AG04449 (cell line): ENCODE measurements at regions not wholly inside any gene's neighbourhood (a gene's known extent, or its start where the extent isn't known, plus 50 kb on each side); places are given as distances from the start of the nearest gene placed in this dataset.

Experiments
- CTCF ChIA-PET: fragments of 350-600 bp; formaldehyde crosslinking; extraction: SDS; loops from one replicate; lab custom pipeline; 2021; ENCODE audit warnings: antibody characterized with exemption; lab: Yijun Ruan, JAX
- POLR2A ChIA-PET: fragments of 400-600, 350-600 bp; formaldehyde crosslinking; extraction: SDS; loops from one replicate; lab custom pipeline; 2020; ENCODE audit warnings: antibody characterized with exemption, inconsistent platforms; lab: Yijun Ruan, JAX
- DNase-seq: peaks from one replicate; pipeline ENCODE4 v3.0.0-alpha.2; 2010; ENCODE audit warnings: low read depth, low spot score
- H3K4me3 ChIP-seq: 2 replicates; pipeline ENCODE4 v1.5.1; 2011; ENCODE audit warnings: low read depth, mild to moderate bottlenecking, control low read depth, low read length
- CTCF ChIP-seq: IDR thresholded peaks from one replicate; pipeline ENCODE4 v1.5.1; 2011; ENCODE audit warnings: mild to moderate bottlenecking, moderate library complexity, low read length, control low read depth, inconsistent platforms; ENCODE audit not compliant: insufficient read depth; ENCODE audit errors: missing control alignments

DNA sequence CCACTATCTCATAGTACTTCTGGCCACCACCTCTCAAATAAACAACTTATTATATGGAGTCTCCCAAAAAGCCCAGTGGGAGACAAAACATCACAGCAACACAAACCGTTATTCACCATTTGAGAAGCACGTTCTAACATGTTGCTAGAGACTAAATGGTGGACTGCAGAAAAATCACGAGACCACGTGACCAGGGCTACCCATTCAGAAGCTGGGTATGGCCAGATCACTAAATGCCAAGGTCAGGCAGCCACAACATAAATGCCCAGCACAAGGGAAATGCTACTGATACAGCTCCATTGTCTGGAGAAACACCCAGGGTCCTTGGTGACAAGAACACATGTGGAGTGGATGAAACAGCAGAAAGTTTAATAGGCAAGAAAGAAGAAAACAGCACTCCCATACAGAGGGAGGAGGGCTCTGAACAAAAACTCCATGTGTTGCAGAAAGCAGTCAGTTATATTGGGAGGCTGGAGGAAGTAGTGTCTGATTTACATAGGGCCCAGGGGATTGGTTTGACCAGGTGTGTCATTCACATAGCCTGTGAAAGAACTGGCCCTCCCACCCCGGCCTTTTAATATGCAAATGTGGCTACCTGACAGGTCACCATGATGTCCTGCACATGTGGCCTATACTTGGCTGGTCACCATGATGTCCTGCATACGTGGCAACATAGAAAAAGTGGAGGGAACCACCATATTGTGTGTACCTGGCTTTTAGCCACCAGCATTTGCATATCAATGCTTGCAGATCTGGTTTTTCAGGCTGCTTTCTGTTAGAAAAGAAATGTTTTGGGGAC, 97.2 kb downstream of the TRIM36 start:
- CTCF ChIA-PET: no interaction called here
- H3K4me3 ChIP-seq: no peak overlapping the region
- no peak for DNase-seq
- TF ChIP-seq CTCF: no peak
- POLR2A ChIA-PET: no interaction called here

DNA sequence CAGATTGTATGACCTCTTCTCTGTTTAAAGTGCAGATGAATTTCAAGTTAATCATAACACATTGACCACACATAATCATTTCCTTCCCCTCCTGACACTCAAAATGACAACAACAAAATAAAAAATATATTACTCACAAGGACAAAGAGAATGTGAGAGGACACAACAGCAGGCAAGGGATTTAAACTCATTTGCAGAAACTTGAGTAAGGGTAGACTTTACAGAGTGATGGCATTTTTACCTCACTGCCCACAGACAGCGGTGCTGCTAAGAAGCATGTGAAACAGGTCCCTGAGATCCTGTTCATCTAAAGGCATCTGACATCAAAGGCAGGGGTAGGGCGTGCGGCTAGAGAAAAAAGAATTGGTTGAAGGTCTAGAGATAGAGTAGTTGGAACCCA, 99.0 kb downstream of the TRIM36 start:
- no peak for DNase-seq
- POLR2A ChIA-PET: no interaction called here
- CTCF ChIA-PET: interaction anchor here (1.4 to 3.7 kb wide), 3 partner anchors 27 to 1458 kb away, joined by 3 to 24 read pairs (median 4); no protein-coding TSS in a partner anchor
- H3K4me3 ChIP-seq: no peak overlapping the region
- TF ChIP-seq CTCF: no peak

DNA sequence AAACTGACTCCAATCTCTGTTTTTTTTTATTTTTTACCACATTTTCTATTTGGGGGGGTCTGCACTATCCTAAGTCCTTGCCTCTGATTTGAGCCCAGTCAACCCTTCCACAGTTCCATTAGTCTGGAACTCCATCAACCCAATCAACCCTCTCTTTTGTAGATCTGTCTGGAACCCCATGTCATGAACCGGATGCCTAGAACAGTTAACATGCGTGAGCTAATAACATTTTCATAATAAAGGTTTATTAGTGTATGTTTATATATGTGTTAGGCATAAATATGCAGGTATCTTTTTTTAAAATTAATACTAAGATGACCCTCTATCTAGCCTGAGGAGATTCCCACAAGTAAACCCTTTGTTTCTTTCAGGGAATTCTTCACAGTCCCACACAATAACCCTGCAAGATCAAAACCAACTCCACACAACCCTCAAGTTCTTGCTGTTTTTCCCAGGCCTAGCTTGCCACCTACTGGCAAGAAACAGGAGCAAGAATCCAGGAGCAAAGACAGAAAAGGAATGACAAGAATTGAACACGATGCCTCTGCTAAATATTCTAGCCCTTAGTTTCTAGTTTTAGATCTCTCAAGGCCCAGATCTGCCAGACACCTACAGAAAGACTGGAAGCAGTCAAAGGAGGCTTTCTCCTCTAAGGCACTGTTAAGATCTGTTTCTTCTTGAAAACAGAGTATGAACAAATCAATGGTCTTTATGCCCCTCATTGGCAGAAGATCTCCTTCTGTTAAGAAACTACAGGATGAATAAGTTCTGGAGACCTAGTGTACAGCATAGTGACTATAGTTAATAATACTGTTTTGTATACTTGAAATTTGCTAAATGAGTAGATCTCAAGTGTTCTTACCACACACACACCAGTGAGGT, 100.4 kb downstream of the TRIM36 start:
- peak; percentile 41 for DNase-seq
- ChIA-PET CTCF (interaction anchor here (0.8 to 3.7 kb wide), 6 partner anchors 23 to 1463 kb away, joined by 3 to 24 read pairs (median 4); no protein-coding TSS in a partner anchor), POLR2A (no interaction called here)
- TF ChIP-seq CTCF: peak; percentile 55
- no peak overlapping the region for H3K4me3 ChIP-seq

- ChIA-PET CTCF (interaction anchor here (0.8 to 3.7 kb wide), 5 partner anchors 24 to 1462 kb away, joined by 3 to 24 read pairs (median 3); no protein-coding TSS in a partner anchor), POLR2A (no interaction called here)
- no peak overlapping the region for H3K4me3 ChIP-seq
- no peak for TF ChIP-seq CTCF
- no peak for DNase-seq
Observed at GRCh38 chr5:115068239-115069086, 101.2 kb downstream of the TRIM36 start.

DNA sequence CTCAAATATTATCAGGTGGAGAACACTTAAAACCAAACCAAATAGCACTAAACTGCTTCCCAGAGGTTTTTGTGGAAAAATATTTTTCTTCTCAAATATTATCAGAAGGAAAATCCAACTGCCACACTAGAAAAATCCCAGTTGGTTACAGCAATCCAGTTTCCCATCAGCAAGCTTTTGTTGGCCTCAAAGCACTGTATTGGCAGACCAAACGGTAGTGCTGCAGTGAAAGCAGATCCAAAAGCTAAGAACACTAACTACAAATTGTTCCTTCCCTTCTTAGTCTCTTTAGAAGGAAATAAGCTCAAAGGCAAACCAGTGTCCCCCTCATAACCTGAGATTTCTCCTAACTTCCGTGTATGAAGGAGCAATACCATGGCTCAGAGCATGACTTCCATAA, 105.3 kb downstream of the TRIM36 start:
- ChIA-PET CTCF (no interaction called here), POLR2A (no interaction called here)
- DNase-seq: no peak
- TF ChIP-seq CTCF: no peak
- no peak overlapping the region for H3K4me3 ChIP-seq
